Gastroesophageal sphincter (tissue), 3 donors: ENCODE measurements at regions not wholly inside any gene's neighbourhood (a gene's known extent, or its start where the extent isn't known, plus 50 kb on each side); places are given as distances from the start of the nearest gene placed in this dataset.

ENCODE experiments used
- POLR2A ChIP-seq, 2 donors: fragments of 450-650 bp; IDR thresholded peaks; one replicate each; pipeline ENCODE4 v1.6.1; 2017; ENCODE audit warnings: antibody characterized with exemption in 2 of 2, mild to moderate bottlenecking in 2 of 2, moderate library complexity in 1 of 2
- POLR2AphosphoS5 ChIP-seq: sonication (generic); formaldehyde crosslinking; IDR thresholded peaks from one replicate; pipeline ENCODE4 v1.6.1; 2017; ENCODE audit warnings: antibody characterized with exemption
- TF ChIP-seq, protein P1 (sequence below), 4 experiments: fragments of 200-600 bp in 2 of 4; fragments of 450-650 bp in 2 of 4; sonication (generic) in 1 of 4; IDR thresholded peaks; one replicate each; pipeline ENCODE4 v1.5.1; 2017 to 2019; ENCODE audit warnings: antibody characterized with exemption in 4 of 4, mild to moderate bottlenecking in 2 of 4, moderate library complexity in 2 of 4

DNA sequence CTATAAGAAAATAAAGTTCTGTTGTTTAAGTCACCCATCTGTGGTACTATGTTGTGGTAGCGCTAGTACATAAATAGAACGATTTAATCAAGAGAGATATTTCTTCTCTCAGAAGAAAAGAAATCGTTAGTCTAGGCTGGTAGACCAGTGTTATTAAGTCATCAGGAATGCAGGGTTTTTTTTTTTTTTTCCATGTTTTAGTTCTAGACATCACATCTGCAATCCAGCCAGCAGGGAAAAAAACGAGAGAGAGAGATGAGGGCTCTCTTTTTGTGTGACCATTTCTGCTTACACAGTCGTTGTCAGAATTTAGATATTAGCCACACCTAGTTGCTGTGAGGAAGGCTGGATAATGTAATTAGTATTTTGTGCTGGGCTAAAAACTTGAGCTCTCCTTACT, 417.4 kb downstream of the TMA16 start:
- TF ChIP-seq, protein P1, sequence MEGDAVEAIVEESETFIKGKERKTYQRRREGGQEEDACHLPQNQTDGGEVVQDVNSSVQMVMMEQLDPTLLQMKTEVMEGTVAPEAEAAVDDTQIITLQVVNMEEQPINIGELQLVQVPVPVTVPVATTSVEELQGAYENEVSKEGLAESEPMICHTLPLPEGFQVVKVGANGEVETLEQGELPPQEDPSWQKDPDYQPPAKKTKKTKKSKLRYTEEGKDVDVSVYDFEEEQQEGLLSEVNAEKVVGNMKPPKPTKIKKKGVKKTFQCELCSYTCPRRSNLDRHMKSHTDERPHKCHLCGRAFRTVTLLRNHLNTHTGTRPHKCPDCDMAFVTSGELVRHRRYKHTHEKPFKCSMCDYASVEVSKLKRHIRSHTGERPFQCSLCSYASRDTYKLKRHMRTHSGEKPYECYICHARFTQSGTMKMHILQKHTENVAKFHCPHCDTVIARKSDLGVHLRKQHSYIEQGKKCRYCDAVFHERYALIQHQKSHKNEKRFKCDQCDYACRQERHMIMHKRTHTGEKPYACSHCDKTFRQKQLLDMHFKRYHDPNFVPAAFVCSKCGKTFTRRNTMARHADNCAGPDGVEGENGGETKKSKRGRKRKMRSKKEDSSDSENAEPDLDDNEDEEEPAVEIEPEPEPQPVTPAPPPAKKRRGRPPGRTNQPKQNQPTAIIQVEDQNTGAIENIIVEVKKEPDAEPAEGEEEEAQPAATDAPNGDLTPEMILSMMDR (IDR thresholded peaks at IDR 0.05) = no peak
- TF ChIP-seq POLR2A (IDR thresholded peaks at IDR 0.05) (no peak), POLR2AphosphoS5 (no peak)
